ENCODE measurements at regions not wholly inside any gene's neighbourhood (a gene's known extent, or its start where the extent isn't known, plus 50 kb on each side); places are given as distances from the start of the nearest gene placed in this dataset.
"Not testable (repeated sequence)": the region's sequence is repeated elsewhere in the genome, so short reads cannot be mapped to it uniquely, and the experiment has no call there.

DNA sequence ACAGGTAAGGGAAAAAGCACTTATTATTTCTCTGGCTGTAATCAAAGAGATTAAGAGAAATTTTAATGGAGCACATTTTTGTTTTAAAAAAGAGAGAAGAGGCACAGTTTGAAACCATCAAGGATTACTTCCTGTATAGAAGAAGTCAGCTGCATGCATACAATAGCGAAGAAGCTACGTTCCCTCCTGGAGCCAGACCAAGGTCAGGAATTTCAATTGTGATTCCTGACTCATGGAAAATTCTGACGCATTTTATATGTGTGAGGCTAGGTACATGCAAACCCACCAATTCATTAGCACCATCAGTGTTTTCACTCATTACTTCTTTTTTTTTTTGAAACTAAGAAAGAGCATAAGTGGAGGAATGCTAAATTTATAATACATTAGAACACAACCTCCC, 232.7 kb upstream of the SGK1 start:
- no peak for DNase-seq

DNA sequence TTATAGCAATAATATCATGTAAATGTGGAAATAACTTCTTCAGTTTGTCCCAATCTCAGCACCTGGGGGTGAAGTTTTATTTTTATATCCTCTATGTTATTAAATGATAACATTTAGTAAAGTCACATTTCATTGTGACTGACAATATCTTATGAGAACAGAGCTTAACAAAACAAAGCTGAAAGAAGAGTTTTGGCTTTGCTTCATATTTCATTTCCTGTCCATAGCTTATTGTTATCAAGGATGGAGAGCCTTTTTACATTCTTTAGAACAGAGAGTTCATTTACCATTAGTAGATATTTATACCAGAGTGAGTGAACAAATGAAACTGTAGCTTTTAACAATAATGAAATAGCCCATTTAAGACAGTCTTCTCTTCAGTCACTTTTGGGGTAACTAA, 231.9 kb upstream of the SGK1 start:
- no peak for DNase-seq

DNA sequence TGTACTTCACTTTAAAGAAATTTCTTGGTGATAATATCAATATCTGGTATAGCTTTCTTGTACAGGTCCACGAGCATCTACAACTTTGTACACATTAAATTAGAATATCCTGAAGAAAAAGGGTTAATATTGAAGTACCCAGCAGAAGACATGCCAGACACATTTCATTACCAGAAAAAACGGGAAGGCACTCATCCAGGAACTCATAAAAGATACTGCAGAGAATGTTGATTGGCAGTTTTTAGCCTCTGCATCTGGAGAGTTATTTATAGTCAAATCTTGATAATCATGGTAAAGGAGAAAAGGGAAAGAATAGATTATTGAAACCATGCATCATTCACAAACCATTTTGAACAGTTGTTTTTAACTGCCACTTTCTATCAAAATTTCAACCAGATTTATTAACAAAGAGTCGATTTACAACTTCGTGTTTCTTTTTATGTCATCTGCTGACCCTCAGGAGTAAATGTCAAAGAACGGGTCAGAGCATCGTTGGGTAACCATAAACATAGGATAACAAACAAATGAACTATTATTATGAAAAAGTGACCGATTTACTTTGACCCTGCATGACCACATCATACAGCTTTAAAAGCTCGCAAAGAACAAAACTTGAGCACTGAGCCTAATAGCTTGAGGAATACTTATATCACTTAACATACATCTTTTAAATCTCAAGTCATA, 229.2 kb upstream of the SGK1 start:
- DNase-seq = no peak

GRCh38 chr6:134544737-134545136, 226.8 kb upstream of the SGK1 start:
- no peak for DNase-seq

DNA sequence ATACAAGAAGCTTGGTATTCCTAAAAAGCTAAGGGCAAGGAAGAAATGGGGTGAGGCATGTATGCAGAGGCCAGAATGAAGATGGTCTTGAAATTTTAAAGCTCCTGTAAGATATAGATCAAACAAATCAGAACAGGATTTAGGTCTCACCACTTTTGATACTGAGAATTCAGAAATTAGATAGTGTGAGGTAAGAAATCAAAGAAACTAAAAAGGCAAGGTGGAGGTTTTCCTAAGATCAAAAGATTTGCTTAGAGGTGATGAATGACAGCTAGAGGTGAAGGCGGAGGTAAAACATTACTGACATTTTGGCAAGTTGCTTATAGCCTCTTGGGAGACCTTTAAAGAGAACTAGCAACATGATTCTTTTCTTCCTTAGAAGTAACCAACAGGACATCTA, 225.2 kb upstream of the SGK1 start:
- DNase-seq = no peak

DNA sequence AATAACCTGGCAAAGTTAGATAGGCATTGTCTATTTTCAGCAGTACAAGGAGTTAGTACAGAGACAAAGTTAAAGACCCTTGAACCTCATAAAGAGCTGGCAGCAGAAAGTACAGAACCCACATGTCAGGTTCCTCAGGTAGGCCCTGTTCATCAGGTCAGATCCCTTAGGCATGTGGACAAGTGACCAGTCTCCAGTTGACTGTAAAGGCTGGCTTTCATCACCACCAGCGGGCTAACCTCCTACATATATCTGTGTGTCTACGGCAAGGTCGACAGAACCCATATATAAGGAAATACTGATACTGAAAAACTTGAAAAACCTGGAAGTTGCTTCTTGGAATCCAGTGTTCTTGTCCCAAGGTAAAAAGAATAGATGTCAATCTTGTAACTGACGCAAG, 223.1 kb upstream of the SGK1 start:
- no peak for DNase-seq

DNA sequence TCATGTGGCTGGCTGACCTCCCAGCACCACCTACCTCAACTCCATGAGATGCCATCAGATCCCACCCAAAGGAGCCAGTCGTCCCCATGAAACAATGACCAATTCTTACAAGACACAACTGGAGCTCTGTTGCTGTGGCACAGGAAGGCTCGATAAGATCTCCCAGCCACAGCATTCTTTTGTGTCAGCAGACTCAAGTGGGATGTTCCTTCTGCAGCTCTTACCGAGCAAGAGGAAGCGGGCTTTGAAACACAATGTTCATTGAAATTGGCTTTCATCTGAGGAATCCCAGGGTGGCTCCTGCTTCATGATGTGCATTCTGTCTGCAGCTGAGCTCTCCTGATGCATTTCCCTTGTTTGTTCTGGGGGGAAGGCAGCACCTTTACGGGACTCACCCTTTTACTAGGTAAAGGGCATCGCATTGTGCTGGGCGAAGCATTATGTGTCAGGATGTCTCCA, 222.0 kb upstream of the SGK1 start:
- DNase-seq = no peak

- DNase-seq = not testable (repeated sequence)
Observed at GRCh38 chr6:134537765-134538164, 219.9 kb upstream of the SGK1 start.

GRCh38 chr6:134537146-134537555, 219.2 kb upstream of the SGK1 start:
- no peak for DNase-seq

- DNase-seq = no peak
Observed at GRCh38 chr6:134535831-134536230, 217.9 kb upstream of the SGK1 start.

- no peak for DNase-seq
Observed at GRCh38 chr6:134534708-134535149, 216.8 kb upstream of the SGK1 start.

DNA sequence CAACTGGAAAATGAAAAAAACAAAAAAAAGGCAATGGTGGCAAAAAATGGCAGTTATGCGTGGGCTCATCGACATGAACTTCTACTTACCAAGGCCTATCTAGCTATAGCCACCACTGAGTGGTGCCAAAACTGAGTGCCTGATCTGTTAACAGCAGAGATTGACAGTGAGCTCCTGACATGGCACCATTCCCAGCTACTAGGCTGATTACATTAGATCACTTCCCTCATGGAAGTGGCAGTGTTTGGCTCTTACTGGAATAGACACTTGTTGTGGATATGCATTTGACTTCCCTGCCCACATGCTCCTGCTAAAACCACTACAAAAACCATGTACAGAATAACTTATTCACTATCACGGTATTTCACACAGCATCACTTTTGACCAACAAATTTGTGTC, 216.1 kb upstream of the SGK1 start:
- no peak for DNase-seq

DNA sequence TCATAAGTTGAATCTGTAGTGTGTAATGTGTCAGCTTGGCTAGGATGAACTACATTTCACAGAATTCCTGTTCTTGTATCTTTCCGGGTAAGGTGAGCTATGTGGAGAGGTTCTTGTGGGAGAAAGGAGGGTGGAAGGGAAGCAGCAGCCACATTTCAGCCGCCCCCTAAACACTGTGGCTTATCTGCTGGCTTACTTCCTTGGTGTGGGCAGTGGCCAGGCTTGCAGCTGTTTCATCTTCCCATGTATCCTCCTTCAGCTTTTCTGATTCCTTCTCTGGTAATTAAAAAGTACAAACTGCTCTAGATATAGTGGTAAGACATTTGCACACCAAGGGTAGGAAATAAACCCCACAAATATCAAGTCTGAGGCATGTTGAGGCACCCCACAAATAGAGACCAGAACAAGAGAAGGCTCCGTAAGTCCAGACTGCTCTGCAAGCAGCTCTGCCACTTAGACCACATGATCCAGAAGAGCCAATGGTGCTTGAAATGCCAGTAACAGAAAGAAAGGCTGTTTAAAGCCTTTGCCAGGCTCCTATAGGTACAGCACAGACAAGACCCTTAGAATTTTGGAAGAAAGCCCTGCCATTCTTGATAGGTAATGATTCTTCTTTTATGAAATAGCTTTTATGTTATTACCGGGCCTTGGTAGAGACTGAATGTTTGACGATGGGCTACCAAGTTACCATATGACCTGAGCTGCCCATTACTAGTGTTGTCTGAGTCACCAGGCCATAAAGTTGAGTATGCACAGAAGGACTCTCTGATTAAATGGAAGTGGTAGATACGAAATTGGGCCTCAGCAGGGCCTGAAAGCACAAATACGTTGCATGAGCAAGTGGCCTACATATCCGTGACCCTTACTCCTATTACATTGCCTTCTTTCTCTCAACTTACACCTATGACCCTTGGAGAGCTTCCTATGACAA, 215.0 kb upstream of the SGK1 start:
- DNase-seq = no peak

GRCh38 chr6:134531611-134532010, 213.7 kb upstream of the SGK1 start:
- DNase-seq = no peak

- no peak for DNase-seq
Observed at GRCh38 chr6:134531188-134531551, 213.3 kb upstream of the SGK1 start.

GRCh38 chr6:134529921-134530320, 212.0 kb upstream of the SGK1 start:
- no peak for DNase-seq

DNA sequence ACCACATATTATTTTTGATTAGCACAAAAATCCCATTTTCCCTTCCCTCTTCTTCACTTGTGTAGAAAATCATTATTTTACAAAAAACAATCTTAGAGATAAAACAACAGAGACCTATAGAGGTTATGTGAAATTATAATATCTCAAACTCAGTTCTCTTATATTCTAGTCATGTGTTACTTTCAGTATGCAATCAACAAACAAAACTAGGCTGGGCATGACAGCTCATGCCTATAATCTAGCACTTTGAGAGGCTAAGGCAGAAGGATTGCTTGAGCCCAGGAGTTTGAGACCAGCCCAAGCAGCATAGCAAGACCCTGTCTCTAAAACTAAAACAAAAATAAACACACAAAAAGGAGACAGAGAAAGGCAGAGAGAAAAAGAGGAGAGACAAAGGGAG, 211.4 kb upstream of the SGK1 start:
- no peak for DNase-seq

DNA sequence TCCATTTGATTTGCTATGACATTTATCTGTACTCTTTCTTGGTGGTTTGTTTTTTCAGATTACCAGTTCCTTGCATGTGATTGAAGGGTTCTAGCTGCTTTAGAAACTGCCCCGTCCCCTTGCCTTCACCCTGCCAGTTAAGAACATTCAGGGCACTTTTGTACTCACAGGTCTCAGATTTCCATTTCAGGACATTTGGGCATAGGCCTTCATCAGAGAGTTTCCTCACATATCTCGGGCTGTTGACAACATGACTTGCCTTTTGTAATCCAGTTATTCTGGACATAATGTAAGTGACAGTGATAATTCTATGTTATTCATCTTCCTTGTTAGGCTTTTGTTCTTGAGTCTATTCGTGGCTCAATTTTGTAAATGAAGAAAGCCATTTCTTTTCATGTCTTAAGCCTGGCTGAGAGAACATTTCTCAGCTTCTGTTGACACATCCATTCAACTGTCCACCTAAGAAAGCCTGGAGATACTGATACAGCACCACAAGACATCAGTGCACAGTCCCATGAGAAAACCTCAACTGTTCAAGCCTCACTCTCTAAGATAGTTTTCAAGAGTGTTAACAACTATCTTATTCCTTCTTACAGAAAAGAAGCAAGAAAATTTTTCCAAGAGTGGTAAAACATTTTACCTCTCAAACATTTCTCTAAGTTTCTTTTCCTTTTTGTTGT, 209.3 kb upstream of the SGK1 start:
- DNase-seq = no peak

DNA sequence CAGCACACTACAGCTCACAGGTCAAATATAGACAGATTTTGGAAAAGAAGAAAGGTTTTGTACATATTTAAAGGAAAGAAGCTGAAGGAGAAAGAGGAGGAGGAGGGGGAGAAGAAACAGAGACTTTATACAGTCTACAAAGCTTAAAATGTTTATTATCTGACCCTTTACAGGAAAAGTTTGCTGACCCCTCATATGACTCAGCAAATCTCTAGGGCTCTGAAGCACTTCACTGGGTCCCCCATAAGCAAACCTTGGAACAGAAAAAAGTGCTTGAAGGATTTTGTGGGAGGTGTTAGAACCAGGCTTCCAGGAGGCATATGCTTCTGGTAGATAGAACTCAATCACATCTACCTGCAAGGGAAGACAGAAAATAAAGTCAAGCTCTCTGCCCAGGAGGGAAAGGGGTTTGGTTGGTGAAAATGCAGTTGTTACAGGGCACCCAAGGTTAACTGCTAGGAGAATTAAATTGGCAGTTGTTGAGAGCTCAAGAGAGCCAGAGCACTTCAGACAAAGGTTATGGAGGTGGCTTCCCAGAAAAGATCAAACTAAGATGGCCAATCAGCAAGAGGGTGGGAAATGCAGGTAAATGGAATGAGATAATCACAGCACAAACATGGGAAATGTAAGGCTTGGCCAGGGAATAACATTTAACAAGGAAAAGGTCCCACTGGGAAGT, 207.4 kb upstream of the SGK1 start:
- DNase-seq = no peak

DNA sequence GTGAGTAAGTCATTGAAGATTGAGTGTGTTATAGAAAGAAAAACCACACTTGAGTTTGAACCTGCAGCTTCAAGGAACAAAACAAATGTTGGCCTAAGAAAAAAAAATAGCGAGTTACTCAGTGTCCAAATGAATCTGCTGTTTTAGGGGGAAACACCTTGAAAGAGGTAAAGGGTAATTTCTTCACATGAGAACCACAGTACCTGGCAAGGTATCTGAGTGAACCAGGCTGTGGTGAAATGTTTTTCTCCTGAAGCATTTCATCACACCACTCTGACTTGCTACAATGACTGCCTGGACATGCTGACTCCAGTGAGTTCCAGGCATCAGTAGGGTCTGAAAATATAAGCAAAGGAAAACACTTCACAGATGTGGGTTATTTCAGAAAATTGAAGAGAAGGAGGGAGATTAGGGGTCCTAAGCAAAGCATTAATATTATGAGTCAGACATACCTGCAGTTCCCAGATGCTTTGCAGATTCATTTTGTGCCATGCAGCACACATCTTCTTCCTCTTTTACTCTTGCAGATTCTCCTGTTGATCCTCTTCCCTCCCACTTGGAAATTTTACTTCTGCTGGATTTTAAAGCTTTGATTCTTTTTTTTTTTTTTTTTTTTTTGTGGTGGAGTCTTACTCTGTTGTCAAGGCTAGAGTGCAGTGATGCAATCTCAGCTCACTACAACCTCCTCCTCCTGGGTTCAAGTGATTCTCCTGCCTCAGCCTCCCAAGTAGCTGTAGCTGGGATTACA, 206.2 kb upstream of the SGK1 start:
- no peak for DNase-seq

GRCh38 chr6:134523051-134523450, 205.1 kb upstream of the SGK1 start:
- DNase-seq = no peak

DNA sequence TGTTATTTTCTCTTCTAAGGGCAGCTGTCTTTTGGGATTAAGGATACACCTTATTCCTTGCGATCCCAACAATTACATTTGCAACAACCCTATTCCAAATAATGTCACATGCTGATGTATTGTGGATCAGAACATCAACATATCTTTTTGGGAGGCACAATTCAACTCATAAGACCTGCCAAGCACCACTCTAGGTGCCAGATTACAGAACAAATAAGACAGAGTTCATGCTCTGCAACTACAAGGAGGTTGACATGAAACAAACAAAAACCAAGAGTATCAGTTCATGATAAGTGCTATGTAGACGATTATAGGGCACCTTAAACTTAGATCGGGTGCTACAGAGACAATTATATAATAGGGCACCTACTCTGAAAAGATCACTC, 203.2 kb upstream of the SGK1 start:
- no peak for DNase-seq
